ENCODE measurements at regions not wholly inside any gene's neighbourhood (a gene's known extent, or its start where the extent isn't known, plus 50 kb on each side); places are given as distances from the start of the nearest gene placed in this dataset.

DNA sequence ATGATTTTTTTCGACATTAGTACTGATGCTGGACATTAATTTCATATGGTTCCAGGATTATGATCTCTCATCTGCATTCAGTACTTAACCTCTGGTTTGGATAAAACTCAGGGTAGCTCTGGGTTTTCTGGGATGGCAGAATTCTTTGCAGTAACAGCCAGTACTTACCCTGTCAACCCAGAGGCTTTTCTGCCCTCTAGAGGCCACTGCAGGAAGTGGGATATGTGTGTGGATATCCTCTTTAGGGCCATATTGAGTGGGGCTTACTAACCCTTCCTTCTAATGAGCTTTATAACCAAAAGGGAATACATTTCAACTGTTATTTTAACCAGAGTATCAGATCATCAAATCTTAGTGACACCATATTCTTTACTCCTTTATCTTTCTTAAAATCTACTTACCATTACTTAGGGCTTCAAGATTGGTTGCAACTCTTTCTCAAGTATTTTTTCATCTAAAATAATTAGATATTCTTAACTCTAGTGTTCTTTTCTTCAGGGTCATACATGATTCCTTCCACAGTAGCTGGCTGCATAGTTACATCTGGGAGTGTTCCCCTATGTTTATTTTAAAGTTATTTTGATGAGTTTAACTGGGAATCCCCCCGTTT lies 488.0 kb upstream of the STXBP6 start:
- TF ChIP-seq, protein P1, sequence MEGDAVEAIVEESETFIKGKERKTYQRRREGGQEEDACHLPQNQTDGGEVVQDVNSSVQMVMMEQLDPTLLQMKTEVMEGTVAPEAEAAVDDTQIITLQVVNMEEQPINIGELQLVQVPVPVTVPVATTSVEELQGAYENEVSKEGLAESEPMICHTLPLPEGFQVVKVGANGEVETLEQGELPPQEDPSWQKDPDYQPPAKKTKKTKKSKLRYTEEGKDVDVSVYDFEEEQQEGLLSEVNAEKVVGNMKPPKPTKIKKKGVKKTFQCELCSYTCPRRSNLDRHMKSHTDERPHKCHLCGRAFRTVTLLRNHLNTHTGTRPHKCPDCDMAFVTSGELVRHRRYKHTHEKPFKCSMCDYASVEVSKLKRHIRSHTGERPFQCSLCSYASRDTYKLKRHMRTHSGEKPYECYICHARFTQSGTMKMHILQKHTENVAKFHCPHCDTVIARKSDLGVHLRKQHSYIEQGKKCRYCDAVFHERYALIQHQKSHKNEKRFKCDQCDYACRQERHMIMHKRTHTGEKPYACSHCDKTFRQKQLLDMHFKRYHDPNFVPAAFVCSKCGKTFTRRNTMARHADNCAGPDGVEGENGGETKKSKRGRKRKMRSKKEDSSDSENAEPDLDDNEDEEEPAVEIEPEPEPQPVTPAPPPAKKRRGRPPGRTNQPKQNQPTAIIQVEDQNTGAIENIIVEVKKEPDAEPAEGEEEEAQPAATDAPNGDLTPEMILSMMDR (IDR thresholded peaks at IDR 0.05; ENCODE audit: insufficient read depth, low read depth, low read length): peak; percentile 21; the same call in 1 of the 2 replicates
- POLR2A ChIA-PET: no interaction called here
- no peaks in the 10 kb centered on the region for H3K27me3 ChIP-seq (ENCODE audit: control insufficient read depth, insufficient read depth, low read length)
- no peak overlapping the region for H3K4me3 ChIP-seq (ENCODE audit: low read depth, low read length)
- no peaks in the 10 kb centered on the region for H3K36me3 ChIP-seq (ENCODE audit: control insufficient read depth, insufficient read depth, low read length)
- no peak for DNase-seq (ENCODE audit: low read depth)
- CTCF ChIA-PET: interaction anchor here (0.7 kb wide), 1 partner anchor 47 kb away, joined by 4 read pairs; no protein-coding TSS in a partner anchor

DNA sequence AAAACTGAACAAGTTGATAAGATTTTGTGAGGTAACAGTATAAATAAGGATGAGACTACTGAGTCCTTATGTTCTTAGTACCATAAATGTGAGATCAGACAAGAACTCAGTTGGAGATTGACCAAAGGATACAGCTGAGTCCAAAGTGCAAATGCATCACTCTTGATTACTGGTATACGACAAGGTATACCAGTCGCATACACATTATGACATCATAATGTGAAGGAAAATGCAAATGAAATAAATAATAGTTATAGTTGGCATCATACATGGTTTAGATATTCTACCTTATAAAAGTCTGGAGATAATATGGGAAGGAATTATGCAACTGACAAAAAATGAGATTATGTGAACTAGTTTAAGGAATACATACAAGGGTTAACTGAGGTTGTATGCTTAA lies 476.3 kb upstream of the STXBP6 start:
- no peaks in the 10 kb centered on the region for H3K27me3 ChIP-seq (ENCODE audit: control insufficient read depth, insufficient read depth, low read length)
- H3K4me3 ChIP-seq (ENCODE audit: low read depth, low read length): no peak overlapping the region
- POLR2A ChIA-PET: no interaction called here
- DNase-seq (ENCODE audit: low read depth): no peak
- CTCF ChIA-PET: no interaction called here
- no peaks in the 10 kb centered on the region for H3K36me3 ChIP-seq (ENCODE audit: control insufficient read depth, insufficient read depth, low read length)
- TF ChIP-seq, protein P1 (IDR thresholded peaks at IDR 0.05; ENCODE audit: insufficient read depth, low read depth, low read length): no peak

- TF ChIP-seq, protein P1 (IDR thresholded peaks at IDR 0.05; ENCODE audit: insufficient read depth, low read depth, low read length): no peak
- Histone ChIP-seq H3K36me3 (ENCODE audit: control insufficient read depth, insufficient read depth, low read length) (no peaks in the 10 kb centered on the region), H3K27me3 (ENCODE audit: control insufficient read depth, insufficient read depth, low read length) (no peaks in the 10 kb centered on the region), H3K4me3 (ENCODE audit: low read depth, low read length) (no peak overlapping the region)
- POLR2A ChIA-PET: no interaction called here
- CTCF ChIA-PET: no interaction called here
- no peak for DNase-seq (ENCODE audit: low read depth)
These were observed 473.0 kb upstream of the STXBP6 start for GRCh38 chr14:25522926-25523325.

- H3K27me3 ChIP-seq (ENCODE audit: control insufficient read depth, insufficient read depth, low read length): no peaks in the 10 kb centered on the region
- DNase-seq (ENCODE audit: low read depth): no peak
- POLR2A ChIA-PET: no interaction called here
- H3K36me3 ChIP-seq (ENCODE audit: control insufficient read depth, insufficient read depth, low read length): no peaks in the 10 kb centered on the region
- TF ChIP-seq, protein P1 (IDR thresholded peaks at IDR 0.05; ENCODE audit: insufficient read depth, low read depth, low read length): no peak
- CTCF ChIA-PET: no interaction called here
- H3K4me3 ChIP-seq (ENCODE audit: low read depth, low read length): no peak overlapping the region
These were observed 472.2 kb upstream of the STXBP6 start for GRCh38 chr14:25522116-25522515.

GRCh38 chr14:25521616-25522015 lies 471.7 kb upstream of the STXBP6 start:
- TF ChIP-seq, protein P1 (IDR thresholded peaks at IDR 0.05; ENCODE audit: insufficient read depth, low read depth, low read length): no peak
- H3K27me3 ChIP-seq (ENCODE audit: control insufficient read depth, insufficient read depth, low read length): no peaks in the 10 kb centered on the region
- POLR2A ChIA-PET: no interaction called here
- DNase-seq (ENCODE audit: low read depth): no peak
- no peaks in the 10 kb centered on the region for H3K36me3 ChIP-seq (ENCODE audit: control insufficient read depth, insufficient read depth, low read length)
- no peak overlapping the region for H3K4me3 ChIP-seq (ENCODE audit: low read depth, low read length)
- CTCF ChIA-PET: no interaction called here
